ENCODE measurements at regions not wholly inside any gene's neighbourhood (a gene's known extent, or its start where the extent isn't known, plus 50 kb on each side); places are given as distances from the start of the nearest gene placed in this dataset.

DNA sequence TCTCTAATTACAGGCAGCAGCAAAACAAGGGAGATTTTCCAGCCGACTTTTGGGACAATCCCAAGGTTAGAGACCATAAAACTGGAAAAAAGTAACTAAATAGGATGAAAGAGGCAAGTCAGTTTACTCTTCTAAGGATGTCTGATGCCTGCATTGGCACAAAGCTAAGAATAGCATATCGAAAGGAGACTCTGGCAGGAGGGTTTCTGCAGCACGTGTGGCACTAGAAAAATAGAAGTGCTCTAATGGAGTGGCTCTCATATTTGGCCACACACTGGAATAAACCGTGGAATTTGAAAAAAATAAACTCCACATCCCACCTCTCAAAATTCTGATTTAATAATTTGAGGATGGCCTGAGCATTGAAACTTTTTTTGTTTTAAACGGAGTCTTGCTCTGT is 77.2 kb upstream of the ARSJ start:
- Mint-ChIP-seq H3K36me3 (ENCODE audit: low read depth) (no peaks in the 10 kb centered on the region), H3K4me3 (no peak overlapping the region), H3K4me1 (ENCODE audit: low read depth) (no peaks in the 10 kb centered on the region), H3K27me3 (ENCODE audit: low read depth) (peaks cover 2% of the 10 kb centered on the region), H3K9me3 (ENCODE audit: insufficient read depth) (no peaks in the 10 kb centered on the region), H3K27ac (no peak overlapping the region)
- ChIA-PET POLR2A (no interaction called here), CTCF (no interaction called here)
- ATAC-seq (no peak), DNase-seq (no peak)

DNA sequence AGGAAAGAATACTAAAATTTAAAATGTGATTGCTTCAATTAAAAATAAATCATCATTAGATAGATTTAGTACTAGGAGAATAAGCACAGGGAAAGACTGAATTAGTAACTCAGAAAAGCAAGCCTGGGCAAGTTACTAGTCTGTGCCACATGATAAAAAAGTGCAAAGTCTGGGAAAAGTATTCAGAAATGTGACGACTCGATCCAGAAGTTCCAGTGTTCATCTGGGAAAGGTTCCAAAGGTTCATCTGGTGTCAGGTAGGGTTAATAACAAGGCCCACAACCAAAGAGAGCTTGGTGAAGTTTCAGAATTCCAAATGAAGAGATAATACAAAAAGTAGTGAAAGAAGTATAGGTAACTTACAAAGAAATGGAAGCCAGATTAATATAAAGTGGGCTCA is 78.3 kb upstream of the ARSJ start:
- ChIA-PET CTCF (no interaction called here), POLR2A (no interaction called here)
- ATAC-seq (no peak), DNase-seq (no peak)
- Mint-ChIP-seq H3K36me3 (ENCODE audit: low read depth) (no peaks in the 10 kb centered on the region), H3K4me3 (no peak overlapping the region), H3K9me3 (ENCODE audit: insufficient read depth) (no peaks in the 10 kb centered on the region), H3K27ac (no peak overlapping the region), H3K4me1 (ENCODE audit: low read depth) (no peaks in the 10 kb centered on the region), H3K27me3 (ENCODE audit: low read depth) (peaks cover 2% of the 10 kb centered on the region)

DNA sequence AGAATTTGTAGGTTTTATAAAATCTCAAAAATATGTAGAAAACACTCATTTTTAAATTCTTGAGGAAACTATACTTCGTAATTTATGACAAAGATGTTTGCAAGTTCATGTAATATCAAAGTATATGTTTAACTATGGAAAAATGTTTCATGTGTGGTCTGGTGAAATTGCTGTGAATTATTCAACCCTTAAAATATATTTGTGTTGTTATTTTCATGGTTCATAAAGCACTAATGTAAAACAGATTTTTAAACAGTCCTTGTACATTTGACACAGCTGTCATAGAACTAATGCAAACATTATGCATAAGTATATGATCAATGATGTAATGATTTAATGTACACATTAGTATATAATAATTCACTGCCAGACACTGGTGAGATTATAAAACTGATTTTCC is 83.1 kb upstream of the ARSJ start:
- Mint-ChIP-seq H3K9me3 (ENCODE audit: insufficient read depth) (no peaks in the 10 kb centered on the region), H3K27me3 (ENCODE audit: low read depth) (no peaks in the 10 kb centered on the region), H3K36me3 (ENCODE audit: low read depth) (no peaks in the 10 kb centered on the region), H3K4me3 (no peak overlapping the region), H3K4me1 (ENCODE audit: low read depth) (no peaks in the 10 kb centered on the region), H3K27ac (no peak overlapping the region)
- ATAC-seq (no peak), DNase-seq (no peak)
- CTCF ChIA-PET: no interaction called here
- POLR2A ChIA-PET: no interaction called here

DNA sequence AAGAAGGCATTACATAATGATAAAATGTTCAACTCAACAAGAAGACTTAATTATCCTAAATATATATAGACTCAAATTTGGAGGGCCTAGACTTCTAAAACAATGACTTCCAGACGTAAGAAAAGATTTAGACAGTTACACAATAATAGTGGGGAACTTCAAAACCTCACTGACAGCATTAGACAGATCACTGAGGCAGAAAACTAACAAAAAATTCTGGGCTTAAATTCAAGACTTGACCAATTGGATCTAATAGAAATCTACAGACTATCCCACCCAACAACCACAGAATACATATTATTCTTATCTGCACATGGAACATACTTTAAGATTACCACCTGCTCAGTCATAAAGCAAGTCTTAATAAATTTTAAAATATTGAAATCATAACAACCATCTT is 93.3 kb upstream of the ARSJ start:
- Mint-ChIP-seq H3K4me3 (no peak overlapping the region), H3K9me3 (ENCODE audit: insufficient read depth) (no peaks in the 10 kb centered on the region), H3K36me3 (ENCODE audit: low read depth) (no peaks in the 10 kb centered on the region), H3K27me3 (ENCODE audit: low read depth) (peaks cover 10% of the 10 kb centered on the region), H3K27ac (no peak overlapping the region), H3K4me1 (ENCODE audit: low read depth) (no peaks in the 10 kb centered on the region)
- ATAC-seq (no peak), DNase-seq (no peak)
- ChIA-PET POLR2A (no interaction called here), CTCF (interaction anchor here (2.0 to 3.3 kb wide), 2 partner anchors 9 to 678 kb away, joined by 9 to 27 read pairs; no protein-coding TSS in a partner anchor)

DNA sequence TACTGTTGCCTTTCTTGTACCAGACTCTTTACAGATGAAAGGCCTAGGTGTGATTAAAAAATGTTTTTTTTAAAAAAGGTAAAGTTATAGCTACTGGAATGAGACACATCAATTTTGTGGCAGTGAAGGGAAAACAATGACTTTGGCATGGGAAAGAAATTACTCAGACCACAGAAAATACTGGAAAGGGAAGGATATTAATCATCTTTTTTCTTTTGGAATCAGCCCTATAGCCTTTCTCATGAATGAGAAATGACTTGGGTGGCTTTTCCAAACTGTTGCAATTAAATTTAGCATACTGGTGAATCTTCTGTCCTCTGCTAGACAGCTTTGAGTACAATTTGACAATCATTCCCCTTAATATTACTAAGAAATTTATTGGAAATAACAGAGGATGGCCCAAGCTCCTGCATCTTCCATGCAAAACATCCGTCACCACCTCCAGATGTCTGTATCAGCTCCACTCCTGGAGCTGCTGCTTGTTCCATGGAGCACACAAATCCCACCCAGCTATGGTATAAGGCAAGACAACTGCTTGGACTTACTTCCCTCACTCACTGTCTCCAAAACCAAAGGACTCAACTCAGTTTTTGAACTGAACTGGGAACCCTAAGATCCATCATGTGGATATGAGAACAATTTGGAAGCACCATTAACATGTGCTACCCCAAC is 97.6 kb upstream of the ARSJ start:
- Mint-ChIP-seq H3K27me3 (ENCODE audit: low read depth) (peaks cover 5% of the 10 kb centered on the region), H3K4me1 (ENCODE audit: low read depth) (no peaks in the 10 kb centered on the region), H3K36me3 (ENCODE audit: low read depth) (no peaks in the 10 kb centered on the region), H3K4me3 (no peak overlapping the region), H3K27ac (no peak overlapping the region), H3K9me3 (ENCODE audit: insufficient read depth) (no peaks in the 10 kb centered on the region)
- ChIA-PET CTCF (no interaction called here), POLR2A (no interaction called here)
- ATAC-seq: no peak
- no peak for DNase-seq

DNA sequence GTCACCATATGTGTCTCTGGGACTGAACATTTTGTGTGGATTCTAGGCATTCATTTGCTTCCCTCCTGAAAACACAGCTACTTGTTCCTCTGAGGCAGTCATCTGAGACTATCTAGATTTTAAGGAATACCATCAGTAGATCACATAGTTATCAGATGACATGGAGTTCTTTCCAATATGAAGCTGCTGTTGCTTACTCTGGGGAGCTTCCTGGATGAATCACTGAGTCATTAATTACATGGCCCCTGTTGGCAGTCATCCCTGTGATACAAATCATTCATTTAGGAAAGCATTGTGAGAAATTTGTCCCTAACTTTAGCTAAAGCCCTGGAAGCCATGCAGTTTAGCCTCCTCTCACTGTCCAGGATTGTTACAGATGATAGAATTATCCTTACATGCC is 98.2 kb upstream of the ARSJ start:
- ATAC-seq (no peak), DNase-seq (no peak)
- no peaks in the 10 kb centered on the region for H3K4me1 Mint-ChIP-seq (ENCODE audit: low read depth)
- no peaks in the 10 kb centered on the region for H3K9me3 Mint-ChIP-seq (ENCODE audit: insufficient read depth)
- H3K4me3 Mint-ChIP-seq: no peak overlapping the region
- H3K27ac Mint-ChIP-seq: no peak overlapping the region
- POLR2A ChIA-PET: no interaction called here
- peaks cover 5% of the 10 kb centered on the region for H3K27me3 Mint-ChIP-seq (ENCODE audit: low read depth)
- CTCF ChIA-PET: no interaction called here
- H3K36me3 Mint-ChIP-seq (ENCODE audit: low read depth): no peaks in the 10 kb centered on the region

DNA sequence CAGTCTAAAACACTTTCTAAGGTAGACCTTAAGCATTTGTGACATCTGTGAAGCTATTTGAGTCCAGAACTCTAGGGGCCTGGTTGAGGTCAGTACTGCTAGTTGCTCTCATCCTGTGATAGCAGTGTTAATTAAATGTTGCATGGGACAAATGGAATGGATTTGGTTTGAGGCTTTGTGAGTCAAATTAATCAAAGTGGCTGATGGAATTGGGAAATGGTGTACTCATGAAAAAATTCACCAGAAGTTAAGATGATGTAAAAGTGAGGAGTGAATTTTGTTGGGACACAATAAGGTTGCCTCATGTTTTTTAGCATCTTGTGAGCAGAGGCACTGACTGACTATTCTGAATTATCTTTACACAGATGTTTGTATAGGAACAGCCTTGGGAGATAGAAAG is 99.2 kb upstream of the ARSJ start:
- Mint-ChIP-seq H3K4me3 (no peak overlapping the region), H3K9me3 (ENCODE audit: insufficient read depth) (no peaks in the 10 kb centered on the region), H3K27ac (no peak overlapping the region), H3K4me1 (ENCODE audit: low read depth) (no peaks in the 10 kb centered on the region), H3K36me3 (ENCODE audit: low read depth) (no peaks in the 10 kb centered on the region), H3K27me3 (ENCODE audit: low read depth) (no peaks in the 10 kb centered on the region)
- no peak for DNase-seq
- ChIA-PET POLR2A (no interaction called here), CTCF (no interaction called here)
- no peak for ATAC-seq

DNA sequence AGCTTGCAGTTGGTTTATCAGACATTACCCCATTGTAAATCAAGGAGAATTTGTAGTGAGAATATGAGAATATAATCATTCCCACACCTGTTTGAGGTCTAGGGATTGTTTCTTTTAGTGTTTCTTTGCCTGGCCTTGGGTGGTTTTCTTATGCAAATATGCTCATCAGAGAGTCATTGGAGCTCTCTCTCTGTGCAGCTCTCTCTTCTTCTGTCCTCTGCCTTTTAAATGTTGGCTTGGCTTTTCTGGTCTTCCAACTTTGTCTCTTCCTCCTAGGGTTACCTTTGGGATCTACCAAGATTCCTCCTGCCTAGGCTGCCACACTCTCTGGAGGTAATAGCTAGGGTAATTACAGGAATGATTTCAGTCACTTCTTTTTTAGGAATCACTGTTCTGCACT is 102.3 kb upstream of the ARSJ start:
- CTCF ChIA-PET: interaction anchor here (2.1 kb wide), 1 partner anchor 10 kb away, joined by 9 read pairs; no protein-coding TSS in a partner anchor
- H3K4me1 Mint-ChIP-seq (ENCODE audit: low read depth): no peaks in the 10 kb centered on the region

DNA sequence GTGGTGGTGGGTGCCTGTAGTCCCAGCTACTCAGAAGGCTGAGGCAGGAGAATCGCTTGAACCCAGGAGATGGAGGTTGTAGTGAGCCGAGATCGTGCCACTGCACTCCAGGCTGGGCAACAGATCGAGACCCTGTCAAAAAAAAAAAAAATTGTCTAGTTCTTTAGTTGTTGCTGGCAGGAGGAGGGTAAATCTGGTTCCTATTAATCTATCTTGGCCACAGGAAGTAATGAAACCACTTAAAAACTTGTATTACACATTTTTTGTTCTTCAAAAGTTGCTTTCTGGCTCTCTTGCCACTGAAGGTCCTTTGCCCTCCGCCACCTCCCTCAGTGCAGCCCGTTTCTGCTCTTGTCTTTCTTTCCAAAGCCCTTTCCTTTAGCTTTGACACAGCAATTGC is 102.9 kb upstream of the ARSJ start:
- DNase-seq (no peak), ATAC-seq (no peak)
- H3K27me3 Mint-ChIP-seq (ENCODE audit: low read depth): peaks cover 4% of the 10 kb centered on the region
- no peaks in the 10 kb centered on the region for H3K4me1 Mint-ChIP-seq (ENCODE audit: low read depth)
- no peaks in the 10 kb centered on the region for H3K9me3 Mint-ChIP-seq (ENCODE audit: insufficient read depth)
- H3K27ac Mint-ChIP-seq: no peak overlapping the region
- CTCF ChIA-PET: interaction anchor here (2.1 kb wide), 1 partner anchor 10 kb away, joined by 9 read pairs; no protein-coding TSS in a partner anchor
- POLR2A ChIA-PET: no interaction called here
- H3K36me3 Mint-ChIP-seq (ENCODE audit: low read depth): no peaks in the 10 kb centered on the region
- no peak overlapping the region for H3K4me3 Mint-ChIP-seq

More for the DNA sequence above, 102.3 kb upstream of the ARSJ start:
- no peak for ATAC-seq
- Mint-ChIP-seq H3K4me3 (no peak overlapping the region), H3K36me3 (ENCODE audit: low read depth) (no peaks in the 10 kb centered on the region), H3K27ac (no peak overlapping the region), H3K9me3 (ENCODE audit: insufficient read depth) (no peaks in the 10 kb centered on the region), H3K27me3 (ENCODE audit: low read depth) (peaks cover 4% of the 10 kb centered on the region)
- no peak for DNase-seq
- POLR2A ChIA-PET: no interaction called here

DNA sequence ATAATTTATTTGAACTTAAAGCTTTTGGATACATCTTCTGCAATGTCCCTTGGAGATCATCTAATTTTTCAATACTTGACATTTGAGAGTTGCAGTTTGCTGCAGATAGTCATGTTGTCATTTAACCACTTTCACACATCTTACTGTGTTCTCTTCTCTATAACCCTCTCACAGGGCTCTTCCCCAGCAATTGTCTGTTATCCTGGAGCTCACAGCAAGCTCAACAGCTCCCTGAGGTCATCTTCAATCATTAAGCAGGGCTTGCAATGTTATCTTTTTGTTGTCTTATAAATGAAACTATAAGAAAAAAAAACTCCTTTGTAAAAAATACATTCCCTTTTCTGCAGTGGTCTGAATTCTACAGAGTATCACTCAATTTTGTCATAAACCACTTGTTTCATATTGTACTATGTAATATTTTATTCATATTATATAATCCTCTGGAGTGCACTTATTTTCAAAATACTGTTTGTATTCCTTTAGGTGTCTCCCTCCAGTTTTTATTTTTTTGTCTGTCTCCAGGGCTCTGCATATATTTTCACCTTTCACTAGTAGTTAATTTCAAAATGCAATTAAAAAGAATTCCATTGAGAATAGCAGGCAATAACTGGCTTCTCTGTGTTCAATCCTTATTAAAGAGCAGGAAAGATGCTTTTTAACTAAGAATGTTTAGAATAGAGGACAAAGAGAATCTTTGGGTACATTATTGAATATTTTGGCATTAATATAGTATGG is 106.3 kb upstream of the ARSJ start:
- POLR2A ChIA-PET: no interaction called here
- Mint-ChIP-seq H3K36me3 (ENCODE audit: low read depth) (no peaks in the 10 kb centered on the region), H3K9me3 (ENCODE audit: insufficient read depth) (no peaks in the 10 kb centered on the region), H3K4me1 (ENCODE audit: low read depth) (no peaks in the 10 kb centered on the region), H3K4me3 (no peak overlapping the region), H3K27ac (no peak overlapping the region), H3K27me3 (ENCODE audit: low read depth) (peaks cover 13% of the 10 kb centered on the region)
- ATAC-seq (no peak), DNase-seq (no peak)
- CTCF ChIA-PET: no interaction called here

DNA sequence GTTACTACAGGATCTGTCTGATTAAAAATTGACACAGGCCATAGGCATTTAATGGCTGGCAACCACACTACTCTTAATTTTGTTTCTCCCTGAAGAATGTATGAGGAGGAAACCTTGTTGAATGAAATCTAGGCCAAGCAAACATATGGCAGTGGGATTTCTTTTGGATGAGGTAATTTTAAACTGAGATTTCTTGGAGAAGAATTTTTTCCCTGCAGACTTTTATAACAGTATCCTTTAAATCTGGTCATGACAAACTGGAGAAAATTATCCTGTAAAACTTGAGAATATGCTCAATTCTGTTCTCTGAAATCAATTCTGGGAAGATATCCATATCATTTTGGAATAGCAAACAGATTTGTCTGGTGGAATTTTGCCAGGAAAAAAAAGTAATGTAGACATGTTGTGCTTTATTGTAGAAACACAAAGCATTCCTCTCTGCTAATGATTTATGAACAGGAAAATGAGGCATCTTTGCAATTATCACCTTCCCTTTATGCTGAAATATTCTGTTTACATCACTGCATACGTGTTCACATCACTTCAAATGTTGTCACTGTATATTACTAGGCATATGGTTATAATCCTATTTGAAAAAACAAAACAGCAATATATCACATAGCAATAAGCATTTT is 108.3 kb upstream of the ARSJ start:
- DNase-seq (no peak), ATAC-seq (no peak)
- Mint-ChIP-seq H3K9me3 (ENCODE audit: insufficient read depth) (no peaks in the 10 kb centered on the region), H3K4me1 (ENCODE audit: low read depth) (no peaks in the 10 kb centered on the region), H3K27ac (no peak overlapping the region), H3K36me3 (ENCODE audit: low read depth) (no peaks in the 10 kb centered on the region), H3K27me3 (ENCODE audit: low read depth) (peaks cover 14% of the 10 kb centered on the region), H3K4me3 (no peak overlapping the region)
- ChIA-PET CTCF (no interaction called here), POLR2A (no interaction called here)

DNA sequence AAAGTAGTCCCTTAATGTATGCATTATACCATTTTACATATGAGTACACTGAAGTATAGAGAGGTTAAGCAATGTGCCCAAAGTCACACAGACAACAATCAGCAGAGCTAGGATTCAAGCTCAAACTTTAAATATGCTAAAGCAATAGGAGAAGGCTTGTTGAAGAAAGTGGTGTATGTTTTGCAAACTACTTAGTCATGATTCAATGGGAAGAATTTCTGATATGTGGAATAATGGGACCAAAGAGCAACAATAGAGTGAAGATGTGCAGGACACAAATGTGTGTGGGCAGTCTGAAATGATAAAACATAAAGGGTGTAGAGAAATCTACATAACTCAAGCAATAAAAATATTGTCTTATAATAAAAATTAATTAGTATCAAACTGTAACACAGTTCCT is 109.0 kb upstream of the ARSJ start:
- POLR2A ChIA-PET: no interaction called here

More for the DNA sequence above, 109.0 kb upstream of the ARSJ start:
- H3K4me1 Mint-ChIP-seq (ENCODE audit: low read depth): no peaks in the 10 kb centered on the region
- no peak for ATAC-seq
- DNase-seq: no peak
- CTCF ChIA-PET: interaction anchor here (0.8 kb wide), 1 partner anchor 14 kb away, joined by 3 read pairs; no protein-coding TSS in a partner anchor
- no peak overlapping the region for H3K27ac Mint-ChIP-seq
- no peaks in the 10 kb centered on the region for H3K36me3 Mint-ChIP-seq (ENCODE audit: low read depth)
- H3K9me3 Mint-ChIP-seq (ENCODE audit: insufficient read depth): no peaks in the 10 kb centered on the region
- H3K4me3 Mint-ChIP-seq: no peak overlapping the region
- H3K27me3 Mint-ChIP-seq (ENCODE audit: low read depth): peaks cover 14% of the 10 kb centered on the region

All from activated CD8-positive, alpha-beta T cell treated with anti-CD3 and anti-CD28 coated beads, Interleukin-2, amount 10 ng/mL, durations not matched to agents 7 days and 5 days (primary cell).